Astrocyte of the hippocampus (primary cell): ENCODE measurements at regions not wholly inside any gene's neighbourhood (a gene's known extent, or its start where the extent isn't known, plus 50 kb on each side); places are given as distances from the start of the nearest gene placed in this dataset.

Experiments used
- DNase-seq: peaks from one replicate; pipeline ENCODE4 v3.0.0; 2011; ENCODE audit warnings: low read depth, low spot score

DNA sequence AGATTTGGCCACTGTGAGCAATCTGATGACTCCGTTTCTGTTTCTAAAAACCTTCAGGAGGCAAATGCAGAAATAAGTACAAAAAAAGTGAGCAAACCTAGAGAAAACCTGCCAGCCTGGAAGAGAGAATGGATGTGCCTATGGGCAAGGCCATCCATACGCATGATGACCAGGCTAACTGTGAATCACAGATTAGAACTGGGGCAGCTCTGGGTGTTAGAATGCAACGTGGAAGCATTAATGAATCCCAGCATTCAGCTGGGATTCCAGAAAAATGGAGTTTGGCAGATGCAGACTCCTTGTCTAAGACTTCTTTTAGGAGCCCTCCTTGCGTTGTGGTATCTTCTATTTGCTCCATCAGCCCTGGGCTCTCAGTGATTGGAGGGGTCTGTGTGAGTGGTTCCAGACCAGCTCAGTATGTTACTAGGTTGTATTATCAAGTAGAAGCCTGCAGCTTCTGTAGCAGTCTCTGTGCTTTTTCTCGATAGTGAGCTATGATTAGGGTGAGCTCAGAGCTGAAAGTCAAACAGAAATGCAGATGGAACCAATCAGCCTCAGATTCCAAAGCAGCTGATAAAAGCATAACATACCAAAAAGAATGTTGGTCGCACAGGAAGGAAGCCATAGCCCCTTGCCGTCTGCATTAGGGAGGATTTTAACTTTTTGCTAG is 154.0 kb downstream of the PSMG1 start:
- no peak for DNase-seq

DNA sequence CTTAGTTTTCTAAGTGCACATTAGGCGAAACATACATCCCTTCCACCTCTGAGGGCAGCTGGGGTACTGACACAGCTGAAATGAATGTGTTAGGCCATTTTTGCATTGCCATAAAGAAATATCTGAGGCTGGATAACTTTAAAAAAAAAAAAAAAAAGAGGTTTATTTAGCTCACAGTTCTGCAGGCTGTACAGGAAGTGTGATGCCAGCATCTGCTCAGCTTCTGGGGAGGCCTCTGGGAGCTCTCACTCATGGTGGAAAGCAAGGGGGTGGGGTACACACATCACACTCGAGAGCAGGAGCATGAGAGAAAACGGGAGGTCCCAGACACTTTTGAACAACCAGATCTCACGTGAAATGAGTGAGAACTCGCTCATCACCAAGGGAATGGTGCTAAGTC is 158.1 kb downstream of the PSMG1 start:
- no peak for DNase-seq

DNA sequence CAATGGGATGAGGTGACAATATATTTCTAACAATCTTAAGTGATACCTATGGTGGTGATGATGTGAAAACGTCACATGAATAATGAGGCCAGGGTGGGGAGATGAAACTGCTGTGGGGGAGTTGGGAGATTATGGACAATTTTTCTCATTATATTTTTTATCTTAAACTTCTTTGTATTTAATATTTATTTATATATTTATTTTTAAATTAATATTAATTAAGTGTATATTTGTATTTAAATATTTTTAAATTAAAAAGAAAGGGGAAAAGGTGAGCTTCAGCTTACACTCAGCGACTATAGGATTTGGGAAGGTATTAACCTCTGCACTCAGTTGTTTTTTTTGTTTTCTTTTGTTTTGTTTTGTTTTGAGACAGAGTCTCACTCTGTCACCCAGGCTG is 158.7 kb downstream of the PSMG1 start:
- no peak for DNase-seq

DNA sequence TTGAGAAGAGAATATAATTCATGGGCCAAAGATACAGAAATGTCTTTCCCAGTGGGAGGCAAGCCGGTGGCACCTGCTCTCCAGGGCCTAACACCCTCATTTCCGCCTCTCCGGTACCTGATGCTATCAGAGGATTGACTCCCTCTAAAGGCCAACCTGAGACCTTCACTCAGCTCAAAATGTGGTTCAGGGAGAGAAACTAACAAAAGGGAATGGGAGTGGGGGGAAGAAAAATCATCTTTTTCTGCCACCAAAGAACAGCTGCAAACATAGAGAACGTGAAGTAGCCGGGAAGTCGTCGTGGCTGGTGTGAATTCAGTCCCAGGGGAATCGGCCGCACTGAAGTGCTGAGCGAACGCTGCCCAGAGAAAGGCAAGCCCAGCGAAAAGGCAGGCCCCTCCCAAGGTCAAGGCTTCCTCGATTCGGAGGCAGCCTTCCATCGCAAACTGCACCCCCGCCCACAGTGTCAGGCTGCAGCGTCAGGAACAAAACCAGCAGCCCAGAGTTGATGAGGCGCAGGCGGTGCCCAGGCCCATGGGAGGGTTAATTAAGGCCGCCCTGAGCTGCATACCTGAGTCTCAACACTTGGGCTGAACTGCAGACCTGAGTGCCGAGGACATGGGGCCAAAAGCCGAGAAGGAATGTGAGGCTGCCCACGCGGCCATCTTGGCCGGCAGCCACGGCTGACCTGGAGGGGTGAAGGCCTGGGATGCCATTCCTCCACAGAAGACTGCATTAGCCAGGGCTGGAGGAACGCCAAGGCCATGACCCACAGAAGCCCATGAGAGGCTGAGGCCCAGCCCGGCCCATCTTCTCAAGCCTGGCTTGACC is 160.2 kb downstream of the PSMG1 start:
- peak; percentile 93 for DNase-seq

DNA sequence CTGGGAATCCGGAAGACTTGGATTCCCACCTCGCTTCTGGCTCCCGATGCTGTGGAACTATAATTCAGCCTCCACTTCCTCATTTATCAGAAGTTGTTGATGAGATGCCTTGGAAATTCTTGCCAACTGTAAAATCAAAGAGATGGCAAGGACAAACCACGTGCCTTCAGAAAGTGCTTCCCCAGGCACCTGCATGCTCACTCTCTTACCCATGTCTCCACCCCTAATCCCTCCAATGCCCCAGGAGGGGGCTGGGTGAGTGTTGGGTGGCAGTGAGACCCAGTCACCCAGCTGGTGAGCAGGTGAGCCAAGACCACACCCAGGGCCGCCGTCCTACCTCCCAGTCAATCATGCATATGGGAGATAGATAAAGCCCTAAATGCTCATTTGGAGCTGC is 160.8 kb downstream of the PSMG1 start:
- DNase-seq, result no peak

DNA sequence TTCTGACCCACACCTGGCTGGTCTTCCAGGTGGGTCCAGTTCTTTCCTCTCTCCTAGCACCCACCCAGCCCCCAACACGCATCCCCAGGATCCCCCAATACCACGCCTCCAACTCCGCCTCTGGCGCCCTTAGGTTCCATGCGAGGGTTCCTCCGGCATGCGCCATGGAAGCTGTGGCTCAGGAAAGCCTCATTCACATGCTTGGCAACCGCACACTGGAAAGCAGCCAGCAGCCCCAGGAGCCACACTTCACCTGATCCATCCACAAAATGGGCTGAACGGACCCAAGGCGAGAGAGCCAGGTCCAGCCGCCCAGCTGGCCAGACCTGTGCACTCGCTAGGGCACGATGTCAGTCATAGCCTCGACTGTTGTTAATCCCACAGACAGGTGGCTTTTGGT is 161.2 kb downstream of the PSMG1 start:
- DNase-seq, result no peak

DNA sequence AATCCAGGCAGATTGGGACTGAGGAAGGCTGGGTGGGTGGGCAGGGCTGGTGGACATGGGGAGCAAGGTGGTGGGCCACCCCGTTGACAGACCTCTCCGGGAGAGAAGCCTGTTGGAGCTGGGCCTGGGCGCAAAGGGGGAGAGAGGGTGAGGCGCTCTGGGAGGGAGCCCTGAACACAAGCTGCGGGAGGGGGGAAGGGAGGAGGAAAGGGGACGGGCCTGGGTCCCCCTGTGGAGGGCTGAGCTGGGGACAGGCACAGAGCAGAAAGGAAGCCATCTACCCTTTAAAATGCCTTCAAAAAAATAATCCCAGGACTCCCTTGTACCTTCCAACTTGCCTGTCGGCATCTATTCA is 161.8 kb downstream of the PSMG1 start:
- DNase-seq, result no peak

DNA sequence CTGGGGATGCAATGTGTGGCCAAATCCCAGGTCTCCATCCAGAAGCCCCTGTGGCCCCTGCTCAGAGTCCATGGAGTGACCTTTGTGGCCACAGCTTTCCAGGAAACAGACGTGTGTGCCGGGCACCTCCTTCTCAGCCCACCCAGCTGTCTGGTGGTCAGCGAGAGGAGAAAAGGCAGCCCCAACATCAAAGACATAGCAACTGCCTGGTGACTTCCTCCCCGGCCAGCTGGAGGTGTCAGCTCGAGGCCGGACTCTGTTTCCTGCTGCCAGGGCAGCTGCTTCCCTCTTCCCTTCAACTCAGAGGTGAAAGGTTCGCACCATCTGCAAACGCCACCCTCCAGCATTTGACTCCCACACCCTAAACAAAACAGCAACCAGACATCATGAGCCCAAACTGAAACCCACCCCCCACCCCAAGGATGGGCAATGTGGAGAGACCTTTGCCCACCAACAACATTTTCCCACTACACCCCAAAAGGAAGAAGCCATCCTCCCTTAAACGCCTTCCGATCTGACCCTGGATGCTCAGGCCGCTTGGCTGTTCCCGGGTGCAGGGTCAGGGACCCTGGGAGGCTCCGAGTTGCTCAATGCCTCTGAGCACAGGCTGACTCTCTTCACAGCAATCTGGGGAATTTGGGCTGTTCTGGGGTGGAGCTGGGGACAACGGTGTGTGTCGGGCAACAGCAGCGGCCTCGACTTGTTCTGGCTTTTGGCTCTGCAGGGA is 162.3 kb downstream of the PSMG1 start:
- peak; percentile 65 for DNase-seq

DNA sequence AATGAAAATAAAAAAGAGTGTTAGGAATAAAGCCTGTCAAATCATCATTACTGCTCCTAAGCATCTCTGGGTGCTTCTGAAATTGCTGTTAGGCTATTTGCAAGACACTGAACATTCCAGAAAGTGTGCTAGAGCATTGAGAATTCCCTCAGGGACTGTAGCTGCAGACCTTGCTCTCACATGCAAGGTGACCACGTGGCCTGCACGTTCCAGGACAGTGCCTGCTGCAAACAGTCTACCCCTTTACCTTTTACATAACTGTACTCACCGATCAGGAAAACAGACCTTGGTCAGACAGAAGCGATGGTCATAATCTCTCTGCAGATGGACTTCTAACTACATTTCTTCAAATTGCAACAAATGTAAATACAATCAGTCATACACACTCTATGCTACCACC is 164.5 kb downstream of the PSMG1 start:
- DNase-seq, result no peak

DNA sequence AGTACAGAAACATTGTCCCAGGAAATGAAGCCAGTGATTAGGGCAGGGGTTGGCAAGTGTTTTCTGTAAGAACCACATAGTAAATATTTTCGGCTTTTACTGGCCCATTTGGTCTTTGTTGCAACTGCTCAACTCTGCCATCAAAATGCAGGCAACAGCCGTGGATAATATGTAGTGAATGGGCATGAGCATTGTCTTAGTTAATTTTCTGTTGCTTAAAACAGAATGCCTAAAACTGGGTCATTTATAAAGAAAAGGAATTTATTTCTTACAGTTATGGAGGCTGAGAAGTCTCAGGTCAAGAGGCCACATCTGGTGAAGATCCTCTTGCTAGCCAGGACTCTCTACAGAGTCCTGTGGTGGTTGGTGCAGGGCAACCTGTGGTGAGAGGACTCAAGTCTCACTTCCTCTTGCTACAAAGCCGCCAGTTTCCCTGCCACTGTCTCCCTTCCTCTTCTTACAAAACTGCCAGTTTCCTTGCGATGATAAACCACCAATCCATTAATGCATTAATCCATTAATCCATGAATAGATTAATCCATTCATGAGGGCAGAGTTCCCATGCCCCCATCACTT is 166.4 kb downstream of the PSMG1 start:
- no peak for DNase-seq

DNA sequence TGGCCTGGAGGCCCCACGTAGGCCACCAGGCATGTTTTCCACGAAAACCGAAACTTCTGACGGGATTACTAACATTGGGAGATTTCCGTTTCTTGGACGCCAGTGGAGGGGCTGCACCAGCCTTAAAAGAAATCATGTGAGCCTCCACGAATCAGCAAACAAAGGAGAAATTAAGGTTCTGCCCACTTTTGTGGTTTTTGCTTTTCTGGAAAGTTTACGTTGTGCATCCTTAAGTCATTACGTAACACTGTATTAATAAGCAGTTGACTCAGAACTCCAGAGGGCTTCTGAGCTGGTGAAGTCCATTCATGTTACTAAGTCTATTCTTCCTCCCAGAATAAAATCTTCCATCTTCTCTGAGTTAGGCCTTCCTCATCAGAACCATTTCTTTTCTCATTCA is 168.5 kb downstream of the PSMG1 start:
- DNase-seq, result peak; percentile 93

DNA sequence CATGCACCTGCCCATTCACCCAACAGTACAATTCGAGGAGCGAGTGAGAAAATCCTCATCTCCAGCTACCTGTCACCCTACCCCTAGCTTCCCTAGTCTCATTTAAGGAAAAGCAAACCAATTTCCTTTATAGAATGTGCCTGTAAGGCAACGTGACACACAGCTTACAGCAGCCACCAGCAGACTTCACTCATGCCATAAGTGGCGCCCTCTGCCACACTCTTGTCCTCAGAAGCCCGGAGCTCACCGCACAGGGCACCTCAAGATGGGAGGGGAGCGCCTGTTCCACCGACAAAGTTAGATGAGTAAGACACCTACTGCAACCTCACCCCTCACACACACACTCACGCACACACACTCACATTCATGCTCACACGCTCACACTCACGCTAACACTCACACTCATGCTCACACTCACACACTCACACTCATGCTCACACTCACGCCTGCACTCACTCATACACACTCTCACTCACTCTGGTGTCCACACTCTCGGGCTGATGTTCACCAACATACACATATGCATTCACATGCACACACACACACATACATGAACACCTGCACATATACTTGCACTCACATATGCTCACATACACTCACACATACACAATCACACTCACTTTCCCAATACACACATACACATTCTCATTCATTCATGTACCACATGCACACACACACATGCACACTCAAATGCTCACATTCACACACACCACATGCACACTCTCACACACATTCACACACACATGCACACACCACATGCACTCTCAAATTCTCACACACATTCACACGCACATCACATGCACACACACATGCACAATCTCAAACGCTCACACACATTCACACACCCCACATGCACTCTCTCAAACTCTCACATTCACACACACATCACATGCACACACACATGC is 170.7 kb downstream of the PSMG1 start:
- no peak for DNase-seq

DNA sequence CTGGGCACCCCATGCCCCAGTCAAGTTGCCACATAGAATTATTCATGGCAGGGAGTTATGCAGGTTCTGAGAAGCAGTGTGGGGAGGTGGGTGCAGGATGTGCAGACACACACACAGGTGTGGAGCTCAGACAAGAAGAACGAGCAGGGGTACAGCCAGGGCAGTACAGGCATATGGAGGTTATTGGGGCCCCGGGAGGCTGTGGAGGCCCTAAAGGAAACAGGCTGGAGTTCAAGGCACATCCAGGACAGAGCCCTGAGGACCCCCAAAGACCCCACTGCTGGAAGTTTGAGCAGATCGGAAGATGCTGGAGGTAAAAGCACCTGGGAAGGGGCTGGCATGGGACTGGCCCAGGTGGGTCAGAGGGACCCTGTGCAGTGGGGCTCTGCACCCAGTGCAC is 171.3 kb downstream of the PSMG1 start:
- no peak for DNase-seq

DNA sequence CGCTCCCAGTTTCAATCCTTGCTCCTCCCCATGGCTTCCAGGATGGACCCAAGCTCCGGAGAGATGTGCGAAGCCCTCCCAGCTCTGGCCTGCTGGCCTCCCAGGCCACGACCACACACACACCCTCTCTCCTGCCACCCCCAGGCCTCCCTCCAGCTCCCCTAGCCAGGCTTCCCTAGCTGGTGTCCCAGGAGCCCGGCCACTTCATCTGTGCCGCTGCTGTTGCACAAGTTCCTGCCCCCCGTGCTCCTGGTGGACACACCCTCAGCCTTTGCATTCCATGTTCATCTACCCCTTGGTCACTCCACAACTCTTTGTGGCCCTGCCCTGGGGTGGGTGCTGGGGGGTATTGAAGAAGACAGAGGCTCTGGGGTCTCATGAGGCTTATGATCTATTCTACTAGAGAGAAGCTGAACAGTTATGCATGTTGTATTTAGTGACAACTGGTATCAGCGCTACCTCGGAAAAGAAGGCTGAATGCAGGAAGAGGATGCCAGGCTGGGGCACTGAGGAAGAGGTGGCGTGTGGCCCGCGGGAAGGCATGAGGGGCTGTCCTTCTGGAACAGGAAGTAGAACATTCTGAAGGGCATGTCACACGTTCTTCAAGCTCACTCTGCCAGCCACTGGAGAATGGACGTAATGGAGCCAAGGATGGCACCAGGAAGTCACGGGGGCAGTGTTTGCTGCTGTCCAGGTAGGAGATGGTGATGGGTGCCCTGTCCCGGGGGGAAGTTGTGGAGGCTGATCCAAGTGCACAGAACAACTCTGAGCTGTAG is 172.4 kb downstream of the PSMG1 start:
- no peak for DNase-seq

DNA sequence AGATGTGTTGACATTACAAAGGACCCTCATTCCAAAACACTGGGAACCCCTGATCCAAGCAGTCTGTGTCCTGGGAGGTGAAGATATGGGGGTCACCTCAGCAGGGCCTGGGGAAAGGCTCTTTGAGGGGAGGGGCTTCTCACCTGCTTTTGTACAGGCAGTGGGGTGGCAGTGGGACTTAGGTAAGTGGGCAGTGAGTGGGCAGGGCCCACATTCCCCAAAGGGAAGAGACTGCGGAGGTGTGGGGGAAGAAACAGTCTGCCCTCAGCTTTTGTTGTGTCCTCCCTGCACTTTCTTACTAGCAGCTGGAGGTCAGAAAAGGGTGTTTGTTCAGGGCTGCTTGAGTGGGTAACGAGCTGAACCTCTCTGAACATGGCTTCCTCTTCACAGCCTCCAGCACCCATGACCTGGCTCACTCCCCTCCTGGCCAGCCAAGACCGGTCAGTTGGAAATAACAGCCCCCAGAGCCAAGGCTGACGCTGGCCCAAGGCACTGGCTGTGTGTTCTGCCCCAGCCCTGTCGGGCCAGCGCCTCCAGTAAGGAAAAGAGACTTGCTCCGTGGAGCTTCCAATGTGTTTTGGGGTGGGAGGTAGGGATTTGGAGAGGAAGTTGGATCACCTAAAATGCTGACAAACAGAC is 173.5 kb downstream of the PSMG1 start:
- no peak for DNase-seq

DNA sequence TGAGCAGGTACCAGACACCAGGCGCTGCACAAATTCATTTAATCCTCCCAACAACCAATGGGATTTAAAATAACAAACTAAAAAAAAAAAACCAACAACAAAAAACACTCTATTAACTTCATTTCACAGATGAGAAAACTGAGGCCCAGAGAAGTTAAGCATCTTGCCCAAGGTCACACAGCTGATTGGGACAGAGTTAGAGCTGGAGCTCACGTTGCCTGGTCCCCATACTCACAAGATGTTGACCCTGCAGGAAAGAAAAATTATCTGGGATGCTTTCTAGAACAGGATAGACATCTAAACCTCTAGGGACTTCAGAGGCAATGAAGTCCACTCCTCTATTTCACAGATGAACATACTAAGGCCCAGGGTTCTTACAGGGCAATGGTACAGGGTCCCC is 175.3 kb downstream of the PSMG1 start:
- DNase-seq, result no peak

DNA sequence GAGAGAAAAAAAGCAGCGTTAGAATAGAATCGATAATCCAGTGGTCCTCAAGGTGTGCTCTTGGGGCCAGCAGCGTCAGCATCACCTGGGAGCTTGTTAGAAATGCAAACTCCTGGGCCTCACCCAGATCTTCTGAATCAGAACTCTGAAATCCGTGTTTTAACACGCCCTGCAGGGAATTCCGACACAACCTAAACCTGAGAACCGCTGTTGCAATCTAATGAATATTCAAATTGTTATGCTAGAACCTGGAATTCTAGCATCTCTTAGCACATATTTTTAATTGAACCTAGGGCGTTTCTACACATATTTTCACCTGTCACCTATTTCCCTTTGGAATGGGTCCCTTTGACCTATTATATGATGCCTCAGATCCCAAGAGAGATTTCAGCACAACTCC is 175.7 kb downstream of the PSMG1 start:
- DNase-seq, result no peak

DNA sequence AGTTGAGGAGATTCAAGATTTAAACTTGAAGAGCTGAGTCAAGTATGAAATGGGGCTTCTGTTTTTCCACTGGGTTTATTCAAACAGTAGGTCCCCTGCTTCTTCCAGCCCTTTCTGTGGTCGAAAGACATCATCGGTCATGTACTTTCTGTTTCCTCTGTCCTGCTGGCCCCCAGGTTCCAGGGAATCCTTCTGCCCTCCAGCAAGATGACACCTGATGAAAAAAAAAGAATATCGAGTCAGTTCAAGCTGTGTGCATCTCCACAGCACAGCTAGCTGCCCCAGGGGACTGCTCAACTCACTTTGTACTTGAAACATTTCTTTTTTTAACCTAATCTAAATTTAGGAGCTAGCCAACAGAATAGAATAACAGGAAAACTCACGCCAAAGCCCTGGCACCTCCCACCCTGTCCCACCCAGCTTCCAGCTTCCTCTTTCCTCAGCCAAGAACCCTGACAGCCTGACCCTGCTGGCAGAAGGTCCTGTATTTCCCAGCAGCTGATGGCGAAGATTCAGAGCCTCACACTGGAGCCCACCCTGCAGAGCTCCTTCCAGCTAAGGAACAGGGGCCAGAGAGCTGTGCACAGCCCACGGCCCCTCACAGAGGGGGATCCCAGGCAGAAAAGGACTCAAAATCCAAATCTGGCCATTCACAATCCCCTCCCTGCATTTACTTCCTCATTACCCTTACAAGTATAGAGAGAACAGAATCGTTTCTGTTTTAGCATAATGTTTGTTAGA is 176.5 kb downstream of the PSMG1 start:
- DNase-seq, result no peak

DNA sequence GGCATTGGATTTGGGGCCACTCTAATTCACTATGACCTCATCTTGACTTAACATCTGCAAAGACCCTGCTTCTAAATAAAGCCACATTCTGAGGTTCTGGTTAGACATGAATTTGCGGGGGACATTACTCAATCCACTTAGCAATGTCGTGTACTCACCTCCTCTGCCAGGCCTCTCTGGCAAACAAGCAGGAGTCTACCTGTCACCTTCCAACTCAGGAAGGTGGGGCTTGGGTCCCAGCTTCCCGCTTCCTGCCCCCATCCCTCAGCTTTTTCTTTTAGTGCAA is 177.8 kb downstream of the PSMG1 start:
- no peak for DNase-seq
